Naive thymus-derived CD8-positive, alpha-beta T cell (primary cell): ENCODE measurements at regions not wholly inside any gene's neighbourhood (a gene's known extent, or its start where the extent isn't known, plus 50 kb on each side); places are given as distances from the start of the nearest gene placed in this dataset.

Source experiments
- ATAC-seq, 2 donors: fragments of 150-1000 bp; cut with Tn5 transposase in 1 of 2; sonication (Bioruptor Pico), chemical (Tn5 transposase) in 1 of 2; 1 replicate in 1 of 2; 2 replicates in 1 of 2; pipeline ENCODE4 v1.10.0; 2021; ENCODE audit warnings: mild to moderate bottlenecking in 2 of 2, moderate library complexity in 2 of 2
- POLR2A ChIA-PET: fragments of 350-600 bp; sonication (Branson Sonifier 250); formaldehyde crosslinking; loops from one replicate; lab custom pipeline; 2021; ENCODE audit warnings: antibody characterized with exemption; lab: Charles Lee
- DNase-seq, 10 donors: peaks; one replicate each; pipeline versions ENCODE4 v3.0.0 to v3.0.0-alpha.2; 2020 to 2022
- H3K27ac Mint-ChIP-seq, 10 donors: one replicate each; pipeline ENCODE4 v1.8.0; 2020 to 2022; ENCODE audit warnings: mild to moderate bottlenecking in 10 of 10, mixed read lengths in 10 of 10, moderate library complexity in 4 of 10, inconsistent platforms in 1 of 10
- H3K27me3 Mint-ChIP-seq, 5 donors: one replicate each; pipeline ENCODE4 v1.8.0; 2021 to 2022; ENCODE audit warnings: mixed read lengths in 5 of 5
- H3K36me3 Mint-ChIP-seq, 3 donors: one replicate each; pipeline ENCODE4 v1.8.0; 2020 to 2022; ENCODE audit warnings: mixed read lengths in 3 of 3, mild to moderate bottlenecking in 2 of 3, inconsistent platforms in 1 of 3
- H3K4me1 Mint-ChIP-seq, 4 donors: one replicate each; pipeline ENCODE4 v1.8.0; 2021 to 2022; ENCODE audit warnings: mixed read lengths in 4 of 4
- H3K4me3 Mint-ChIP-seq, 10 donors: one replicate each; pipeline ENCODE4 v1.8.0; 2020 to 2022; ENCODE audit warnings: mild to moderate bottlenecking in 10 of 10, mixed read lengths in 10 of 10, moderate library complexity in 6 of 10, inconsistent platforms in 1 of 10
- H3K9me3 Mint-ChIP-seq, 9 donors: one replicate each; pipeline ENCODE4 v1.8.0; 2020 to 2022; ENCODE audit warnings: mixed read lengths in 9 of 9, mild to moderate bottlenecking in 3 of 9, inconsistent platforms in 1 of 9, moderate library complexity in 1 of 9

DNA sequence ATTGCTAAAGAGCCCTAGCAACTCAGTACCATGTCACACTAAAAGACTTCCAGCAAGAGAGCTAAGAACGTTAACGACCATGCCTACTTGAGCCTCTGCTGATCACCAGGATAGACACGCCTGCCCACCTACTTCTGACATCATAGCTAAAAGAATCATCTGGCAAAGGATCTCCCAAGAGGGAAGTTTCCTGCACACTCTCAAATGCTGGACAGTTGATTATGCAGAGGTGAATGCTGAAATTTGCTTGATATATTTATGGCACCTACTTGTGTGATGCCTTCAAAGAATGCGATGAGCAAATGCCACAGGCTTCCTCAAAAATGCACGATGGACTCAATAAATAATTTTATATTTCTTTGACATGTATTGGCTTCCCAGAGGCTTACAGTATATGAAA, 113.6 kb downstream of the GALC start:
- DNase-seq = no peak
- Mint-ChIP-seq H3K36me3 (no peaks in the 10 kb centered on the region), H3K4me1 (no peaks in the 10 kb centered on the region), H3K9me3 (peaks cover 0 to 10% (median 0%) of the 10 kb centered on the region in 9 donors), H3K27me3 (peaks cover 10 to 30% (median 19%) of the 10 kb centered on the region in 5 donors), H3K4me3 (no peak overlapping the region), H3K27ac (no peak overlapping the region)
- ATAC-seq = no peak
- POLR2A ChIA-PET = no interaction called here

GRCh38 chr14:87878959-87879358, 114.0 kb downstream of the GALC start:
- DNase-seq (no peak), ATAC-seq (no peak)
- H3K27me3 Mint-ChIP-seq = peaks cover 10 to 30% (median 21%) of the 10 kb centered on the region in 5 donors
- peaks cover 0 to 10% (median 0%) of the 10 kb centered on the region in 9 donors for H3K9me3 Mint-ChIP-seq
- no peak overlapping the region for H3K27ac Mint-ChIP-seq
- POLR2A ChIA-PET = no interaction called here
- H3K4me3 Mint-ChIP-seq = no peak overlapping the region
- no peaks in the 10 kb centered on the region for H3K36me3 Mint-ChIP-seq
- no peaks in the 10 kb centered on the region for H3K4me1 Mint-ChIP-seq

- H3K4me3 Mint-ChIP-seq = no peak overlapping the region
- ATAC-seq (no peak), DNase-seq (no peak)
- no peaks in the 10 kb centered on the region for H3K36me3 Mint-ChIP-seq
- peaks cover 0 to 4% (median 0%) of the 10 kb centered on the region in 9 donors for H3K9me3 Mint-ChIP-seq
- POLR2A ChIA-PET = no interaction called here
- no peaks in the 10 kb centered on the region for H3K4me1 Mint-ChIP-seq
- no peak overlapping the region for H3K27ac Mint-ChIP-seq
- H3K27me3 Mint-ChIP-seq = peaks cover 10 to 28% (median 21%) of the 10 kb centered on the region in 5 donors
Measured at GRCh38 chr14:87877877-87878276, 115.1 kb downstream of the GALC start.

GRCh38 chr14:87874676-87875075, 118.3 kb downstream of the GALC start:
- POLR2A ChIA-PET = no interaction called here
- Mint-ChIP-seq H3K27ac (no peak overlapping the region), H3K9me3 (peaks cover 0 to 5% (median 0%) of the 10 kb centered on the region in 9 donors), H3K27me3 (peaks cover 4 to 35% (median 16%) of the 10 kb centered on the region in 5 donors), H3K4me1 (no peaks in the 10 kb centered on the region), H3K4me3 (no peak overlapping the region), H3K36me3 (peaks cover 0 to 5% (median 0%) of the 10 kb centered on the region in 3 donors)
- ATAC-seq = no peak
- DNase-seq = no peak

- POLR2A ChIA-PET = no interaction called here
- H3K27me3 Mint-ChIP-seq = peaks cover 4 to 43% (median 17%) of the 10 kb centered on the region in 5 donors
- peaks cover 0 to 5% (median 0%) of the 10 kb centered on the region in 9 donors for H3K9me3 Mint-ChIP-seq
- ATAC-seq (no peak), DNase-seq (no peak)
- no peak overlapping the region for H3K4me3 Mint-ChIP-seq
- H3K4me1 Mint-ChIP-seq = no peaks in the 10 kb centered on the region
- H3K36me3 Mint-ChIP-seq = peaks cover 0 to 5% (median 0%) of the 10 kb centered on the region in 3 donors
- H3K27ac Mint-ChIP-seq = no peak overlapping the region
Measured at GRCh38 chr14:87873741-87874140, 119.2 kb downstream of the GALC start.

GRCh38 chr14:87869619-87870583, 123.1 kb downstream of the GALC start:
- Mint-ChIP-seq H3K27ac (no peak overlapping the region), H3K36me3 (peaks cover 0 to 5% (median 0%) of the 10 kb centered on the region in 3 donors), H3K9me3 (peaks cover 0 to 5% (median 0%) of the 10 kb centered on the region in 9 donors), H3K27me3 (peaks cover 2 to 35% (median 16%) of the 10 kb centered on the region in 5 donors), H3K4me3 (no peak overlapping the region), H3K4me1 (no peaks in the 10 kb centered on the region)
- DNase-seq (no peak), ATAC-seq (no peak)
- POLR2A ChIA-PET = no interaction called here

DNA sequence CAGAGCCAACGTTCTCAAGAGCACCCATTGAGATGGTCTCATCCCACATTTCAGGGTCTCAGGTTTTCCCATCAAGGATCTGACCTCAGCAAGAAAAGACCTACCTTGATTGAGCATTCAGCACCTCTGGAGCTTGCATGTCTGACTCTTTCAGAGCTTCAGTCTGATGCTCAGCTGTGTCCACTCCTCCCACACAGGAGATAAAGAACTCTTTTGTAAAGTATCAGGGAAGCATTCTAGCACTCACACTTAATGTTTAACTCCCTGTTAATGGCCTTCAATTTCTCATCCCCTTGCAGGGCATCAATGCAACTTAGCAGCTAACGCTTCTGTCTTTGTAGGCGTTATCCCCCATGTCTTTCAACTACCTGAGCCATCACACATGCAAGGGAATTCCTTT, 124.1 kb downstream of the GALC start:
- peaks cover 0 to 5% (median 0%) of the 10 kb centered on the region in 3 donors for H3K36me3 Mint-ChIP-seq
- ATAC-seq (no peak), DNase-seq (no peak)
- H3K27ac Mint-ChIP-seq = no peak overlapping the region
- POLR2A ChIA-PET = no interaction called here
- peaks cover 2 to 35% (median 17%) of the 10 kb centered on the region in 5 donors for H3K27me3 Mint-ChIP-seq
- no peaks in the 10 kb centered on the region for H3K4me1 Mint-ChIP-seq
- H3K9me3 Mint-ChIP-seq = peaks cover 0 to 5% (median 0%) of the 10 kb centered on the region in 9 donors
- H3K4me3 Mint-ChIP-seq = no peak overlapping the region

- peaks cover 0 to 32% (median 16%) of the 10 kb centered on the region in 5 donors for H3K27me3 Mint-ChIP-seq
- H3K4me1 Mint-ChIP-seq = no peaks in the 10 kb centered on the region
- no peaks in the 10 kb centered on the region for H3K36me3 Mint-ChIP-seq
- ATAC-seq = no peak
- H3K9me3 Mint-ChIP-seq = no peaks in the 10 kb centered on the region
- no peak overlapping the region for H3K27ac Mint-ChIP-seq
- H3K4me3 Mint-ChIP-seq = no peak overlapping the region
- POLR2A ChIA-PET = no interaction called here
- DNase-seq = no peak
Measured at GRCh38 chr14:87866116-87866515, 126.9 kb downstream of the GALC start.

GRCh38 chr14:87864356-87865270, 128.4 kb downstream of the GALC start:
- Mint-ChIP-seq H3K9me3 (peaks cover 0 to 3% (median 0%) of the 10 kb centered on the region in 9 donors), H3K27ac (no peak overlapping the region), H3K27me3 (peaks cover 0 to 22% (median 12%) of the 10 kb centered on the region in 5 donors), H3K4me3 (no peak overlapping the region), H3K36me3 (no peaks in the 10 kb centered on the region), H3K4me1 (no peaks in the 10 kb centered on the region)
- ATAC-seq (no peak), DNase-seq (no peak)
- POLR2A ChIA-PET = no interaction called here

GRCh38 chr14:87863047-87863446, 129.9 kb downstream of the GALC start:
- Mint-ChIP-seq H3K27ac (no peak overlapping the region), H3K4me3 (no peak overlapping the region), H3K36me3 (no peaks in the 10 kb centered on the region), H3K4me1 (no peaks in the 10 kb centered on the region), H3K27me3 (peaks cover 0 to 10% (median 3%) of the 10 kb centered on the region in 5 donors), H3K9me3 (peaks cover 0 to 10% (median under 1%) of the 10 kb centered on the region in 9 donors)
- ATAC-seq (no peak), DNase-seq (no peak)
- POLR2A ChIA-PET = no interaction called here

DNA sequence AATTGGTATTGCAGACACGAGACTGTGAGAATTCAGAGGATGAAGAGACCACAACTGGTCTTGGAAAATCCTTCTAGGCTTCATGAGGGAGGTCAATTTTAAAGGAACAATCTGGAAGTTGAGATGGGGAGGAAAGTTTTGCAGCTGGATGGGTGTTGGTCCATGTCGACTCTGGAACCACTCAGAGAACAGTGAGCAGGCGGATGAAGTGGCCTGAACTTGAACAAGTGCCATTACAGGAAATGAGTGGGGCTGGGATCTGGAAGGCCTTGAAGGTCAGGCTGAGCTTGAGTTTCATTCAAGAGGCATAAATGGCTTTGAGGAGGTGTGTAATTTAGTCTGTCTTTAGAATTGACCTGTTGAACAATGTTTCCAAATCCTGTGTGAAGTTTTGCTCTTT, 140.9 kb downstream of the GALC start:
- no peaks in the 10 kb centered on the region for H3K4me1 Mint-ChIP-seq
- peaks cover 11 to 27% (median 15%) of the 10 kb centered on the region in 5 donors for H3K27me3 Mint-ChIP-seq
- H3K9me3 Mint-ChIP-seq = peaks cover 0 to 11% (median 0%) of the 10 kb centered on the region in 9 donors
- POLR2A ChIA-PET = no interaction called here
- H3K27ac Mint-ChIP-seq = no peak overlapping the region
- H3K36me3 Mint-ChIP-seq = no peaks in the 10 kb centered on the region
- H3K4me3 Mint-ChIP-seq = no peak overlapping the region
- DNase-seq = no peak
- ATAC-seq = no peak

DNA sequence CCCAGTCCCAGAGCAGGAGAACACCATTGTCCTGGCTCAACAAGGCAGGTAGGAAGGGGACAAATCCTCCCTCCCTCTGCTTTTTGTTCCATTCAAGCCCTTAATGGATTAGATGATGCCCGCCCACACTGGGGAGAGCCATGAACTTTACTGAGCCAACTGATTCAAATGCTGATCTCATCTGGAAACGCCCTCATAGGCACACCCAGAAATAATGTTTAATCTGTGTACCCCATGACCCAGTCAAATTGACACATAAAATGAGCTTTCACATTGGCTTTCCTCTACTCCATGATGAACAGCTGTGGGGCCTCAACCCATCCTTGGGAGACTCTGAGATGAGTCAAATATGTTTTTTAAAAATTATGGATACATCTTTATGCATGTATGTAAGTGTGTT, 141.8 kb downstream of the GALC start:
- H3K4me3 Mint-ChIP-seq = no peak overlapping the region
- H3K36me3 Mint-ChIP-seq = no peaks in the 10 kb centered on the region
- peaks cover 15 to 30% (median 15%) of the 10 kb centered on the region in 5 donors for H3K27me3 Mint-ChIP-seq
- DNase-seq (no peak), ATAC-seq (no peak)
- H3K27ac Mint-ChIP-seq = no peak overlapping the region
- H3K4me1 Mint-ChIP-seq = no peaks in the 10 kb centered on the region
- POLR2A ChIA-PET = no interaction called here
- peaks cover 0 to 11% (median 0%) of the 10 kb centered on the region in 9 donors for H3K9me3 Mint-ChIP-seq
